Suprapubic skin (tissue), 3 donors: ENCODE measurements at regions not wholly inside any gene's neighbourhood (a gene's known extent, or its start where the extent isn't known, plus 50 kb on each side); places are given as distances from the start of the nearest gene placed in this dataset.

ENCODE experiments used
- CTCF ChIP-seq, 2 donors: fragments of 200-600 bp in 1 of 2; fragments of 450-650 bp in 1 of 2; sonication (generic) in 1 of 2; IDR thresholded peaks; one replicate each; pipeline ENCODE4 v1.5.1; 2016 to 2019; ENCODE audit warnings: antibody characterized with exemption in 2 of 2, mild to moderate bottlenecking in 1 of 2, moderate library complexity in 1 of 2
- EP300 ChIP-seq: sonication (generic); formaldehyde crosslinking; IDR thresholded peaks from one replicate; pipeline ENCODE4 v1.6.1; 2017; ENCODE audit warnings: antibody characterized with exemption
- POLR2A ChIP-seq, 2 donors: fragments of 450-650 bp; IDR thresholded peaks; one replicate each; pipeline ENCODE4 v1.6.1; 2017; ENCODE audit warnings: antibody characterized with exemption in 2 of 2, mild to moderate bottlenecking in 2 of 2, moderate library complexity in 2 of 2

DNA sequence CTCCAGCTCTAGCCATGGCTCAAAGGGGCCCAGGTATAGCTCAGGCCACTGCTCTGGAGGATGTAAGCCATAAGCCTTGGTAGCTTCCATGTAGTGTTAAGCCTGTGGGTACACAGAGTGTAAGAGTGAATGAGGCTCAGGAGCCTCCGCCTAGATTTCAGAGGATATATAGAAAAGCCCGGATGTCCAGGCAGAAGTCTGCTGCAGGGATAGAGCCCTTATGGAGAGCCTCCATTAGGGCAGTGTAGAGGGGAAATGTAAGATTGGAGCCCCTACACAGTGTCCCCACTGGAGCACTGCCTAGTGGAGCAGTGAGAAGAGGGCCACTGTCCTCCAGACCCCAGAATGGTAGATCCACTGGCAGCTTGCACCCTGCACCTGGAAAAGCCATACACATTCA, 240.8 kb upstream of the KLF14 start:
- TF ChIP-seq CTCF (IDR thresholded peaks at IDR 0.05): no peak
- TF ChIP-seq POLR2A (IDR thresholded peaks at IDR 0.05): no peak
- no peak for TF ChIP-seq EP300
